HepG2 (cell line): ENCODE measurements at regions not wholly inside any gene's neighbourhood (a gene's known extent, or its start where the extent isn't known, plus 50 kb on each side); places are given as distances from the start of the nearest gene placed in this dataset.

Experiments
- PHF20 ChIP-seq: sonication (generic); formaldehyde crosslinking; IDR thresholded peaks from 2 replicates; pipeline ENCODE4 v1.5.0; 2020; ENCODE audit warnings: mild to moderate bottlenecking, missing genetic modification reagents
- PLRG1 ChIP-seq: fragments of 450-650 bp; conservative IDR thresholded peaks from 2 replicates; pipeline ENCODE4 v1.6.1; 2016
- TAF15 ChIP-seq: fragments of 200-400 bp; formaldehyde crosslinking; IDR thresholded peaks from one replicate; pipeline ENCODE4 v1.6.1; 2018; ENCODE audit warnings: mild to moderate bottlenecking, low read depth, low read length; ENCODE audit not compliant: poor library complexity, severe bottlenecking
- ZNF234 ChIP-seq: sonication (generic); formaldehyde crosslinking; conservative IDR thresholded peaks from 2 replicates; pipeline ENCODE4 v1.5.1; 2020; ENCODE audit warnings: mild to moderate bottlenecking, missing genetic modification reagents
- ZNF614 ChIP-seq: IDR thresholded peaks from 2 replicates; pipeline ENCODE4 v1.6.1; 2018; ENCODE audit warnings: missing biosample characterization, missing genetic modification reagents, inconsistent platforms, borderline replicate concordance
- ZNF883 ChIP-seq: sonication (generic); formaldehyde crosslinking; IDR thresholded peaks from 2 replicates; pipeline ENCODE4 v1.5.1; 2020; ENCODE audit warnings: mild to moderate bottlenecking, missing genetic modification reagents; ENCODE audit errors: not compliant biosample characterization
- TF ChIP-seq, protein P1 (sequence below): sonication (generic); formaldehyde crosslinking; IDR thresholded peaks from 2 replicates; pipeline ENCODE4 v1.5.1; 2020; ENCODE audit warnings: mild to moderate bottlenecking, missing genetic modification reagents, moderate library complexity
- TF ChIP-seq, protein P2 (sequence below): sonication (generic); formaldehyde crosslinking; IDR thresholded peaks from 2 replicates; pipeline ENCODE4 v1.4.0; 2020; ENCODE audit warnings: missing genetic modification reagents
- TF ChIP-seq, protein P3 (sequence below): IDR thresholded peaks from 2 replicates; pipeline ENCODE4 v1.6.1; 2016; ENCODE audit warnings: mild to moderate bottlenecking, missing biosample characterization, missing genetic modification reagents

DNA sequence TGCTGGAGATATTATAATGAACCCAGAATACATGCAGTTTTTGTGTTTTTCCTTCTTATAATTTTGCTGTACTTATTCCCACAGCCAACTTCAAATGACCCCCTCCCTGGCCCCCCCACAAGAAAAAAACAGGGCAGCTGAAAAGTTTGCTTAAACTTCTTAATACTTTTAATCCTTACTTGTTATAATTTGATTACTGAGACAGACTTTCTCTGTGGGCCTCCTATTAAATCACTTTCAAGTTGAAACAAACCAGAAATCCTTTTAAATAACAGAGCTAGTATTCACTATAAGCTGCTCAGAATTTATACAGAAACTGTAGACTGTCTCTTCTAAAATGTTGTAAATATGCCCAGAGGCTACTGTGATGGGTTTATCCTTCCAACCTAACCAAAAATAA lies 106.3 kb downstream of the CENPW start (continued):
- TF ChIP-seq, protein P1, sequence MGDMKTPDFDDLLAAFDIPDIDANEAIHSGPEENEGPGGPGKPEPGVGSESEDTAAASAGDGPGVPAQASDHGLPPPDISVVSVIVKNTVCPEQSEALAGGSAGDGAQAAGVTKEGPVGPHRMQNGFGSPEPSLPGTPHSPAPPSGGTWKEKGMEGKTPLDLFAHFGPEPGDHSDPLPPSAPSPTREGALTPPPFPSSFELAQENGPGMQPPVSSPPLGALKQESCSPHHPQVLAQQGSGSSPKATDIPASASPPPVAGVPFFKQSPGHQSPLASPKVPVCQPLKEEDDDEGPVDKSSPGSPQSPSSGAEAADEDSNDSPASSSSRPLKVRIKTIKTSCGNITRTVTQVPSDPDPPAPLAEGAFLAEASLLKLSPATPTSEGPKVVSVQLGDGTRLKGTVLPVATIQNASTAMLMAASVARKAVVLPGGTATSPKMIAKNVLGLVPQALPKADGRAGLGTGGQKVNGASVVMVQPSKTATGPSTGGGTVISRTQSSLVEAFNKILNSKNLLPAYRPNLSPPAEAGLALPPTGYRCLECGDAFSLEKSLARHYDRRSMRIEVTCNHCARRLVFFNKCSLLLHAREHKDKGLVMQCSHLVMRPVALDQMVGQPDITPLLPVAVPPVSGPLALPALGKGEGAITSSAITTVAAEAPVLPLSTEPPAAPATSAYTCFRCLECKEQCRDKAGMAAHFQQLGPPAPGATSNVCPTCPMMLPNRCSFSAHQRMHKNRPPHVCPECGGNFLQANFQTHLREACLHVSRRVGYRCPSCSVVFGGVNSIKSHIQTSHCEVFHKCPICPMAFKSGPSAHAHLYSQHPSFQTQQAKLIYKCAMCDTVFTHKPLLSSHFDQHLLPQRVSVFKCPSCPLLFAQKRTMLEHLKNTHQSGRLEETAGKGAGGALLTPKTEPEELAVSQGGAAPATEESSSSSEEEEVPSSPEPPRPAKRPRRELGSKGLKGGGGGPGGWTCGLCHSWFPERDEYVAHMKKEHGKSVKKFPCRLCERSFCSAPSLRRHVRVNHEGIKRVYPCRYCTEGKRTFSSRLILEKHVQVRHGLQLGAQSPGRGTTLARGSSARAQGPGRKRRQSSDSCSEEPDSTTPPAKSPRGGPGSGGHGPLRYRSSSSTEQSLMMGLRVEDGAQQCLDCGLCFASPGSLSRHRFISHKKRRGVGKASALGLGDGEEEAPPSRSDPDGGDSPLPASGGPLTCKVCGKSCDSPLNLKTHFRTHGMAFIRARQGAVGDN (CRISPR knock-in tag) = no peak
- no peak for TF ChIP-seq PLRG1
- TF ChIP-seq, protein P2, sequence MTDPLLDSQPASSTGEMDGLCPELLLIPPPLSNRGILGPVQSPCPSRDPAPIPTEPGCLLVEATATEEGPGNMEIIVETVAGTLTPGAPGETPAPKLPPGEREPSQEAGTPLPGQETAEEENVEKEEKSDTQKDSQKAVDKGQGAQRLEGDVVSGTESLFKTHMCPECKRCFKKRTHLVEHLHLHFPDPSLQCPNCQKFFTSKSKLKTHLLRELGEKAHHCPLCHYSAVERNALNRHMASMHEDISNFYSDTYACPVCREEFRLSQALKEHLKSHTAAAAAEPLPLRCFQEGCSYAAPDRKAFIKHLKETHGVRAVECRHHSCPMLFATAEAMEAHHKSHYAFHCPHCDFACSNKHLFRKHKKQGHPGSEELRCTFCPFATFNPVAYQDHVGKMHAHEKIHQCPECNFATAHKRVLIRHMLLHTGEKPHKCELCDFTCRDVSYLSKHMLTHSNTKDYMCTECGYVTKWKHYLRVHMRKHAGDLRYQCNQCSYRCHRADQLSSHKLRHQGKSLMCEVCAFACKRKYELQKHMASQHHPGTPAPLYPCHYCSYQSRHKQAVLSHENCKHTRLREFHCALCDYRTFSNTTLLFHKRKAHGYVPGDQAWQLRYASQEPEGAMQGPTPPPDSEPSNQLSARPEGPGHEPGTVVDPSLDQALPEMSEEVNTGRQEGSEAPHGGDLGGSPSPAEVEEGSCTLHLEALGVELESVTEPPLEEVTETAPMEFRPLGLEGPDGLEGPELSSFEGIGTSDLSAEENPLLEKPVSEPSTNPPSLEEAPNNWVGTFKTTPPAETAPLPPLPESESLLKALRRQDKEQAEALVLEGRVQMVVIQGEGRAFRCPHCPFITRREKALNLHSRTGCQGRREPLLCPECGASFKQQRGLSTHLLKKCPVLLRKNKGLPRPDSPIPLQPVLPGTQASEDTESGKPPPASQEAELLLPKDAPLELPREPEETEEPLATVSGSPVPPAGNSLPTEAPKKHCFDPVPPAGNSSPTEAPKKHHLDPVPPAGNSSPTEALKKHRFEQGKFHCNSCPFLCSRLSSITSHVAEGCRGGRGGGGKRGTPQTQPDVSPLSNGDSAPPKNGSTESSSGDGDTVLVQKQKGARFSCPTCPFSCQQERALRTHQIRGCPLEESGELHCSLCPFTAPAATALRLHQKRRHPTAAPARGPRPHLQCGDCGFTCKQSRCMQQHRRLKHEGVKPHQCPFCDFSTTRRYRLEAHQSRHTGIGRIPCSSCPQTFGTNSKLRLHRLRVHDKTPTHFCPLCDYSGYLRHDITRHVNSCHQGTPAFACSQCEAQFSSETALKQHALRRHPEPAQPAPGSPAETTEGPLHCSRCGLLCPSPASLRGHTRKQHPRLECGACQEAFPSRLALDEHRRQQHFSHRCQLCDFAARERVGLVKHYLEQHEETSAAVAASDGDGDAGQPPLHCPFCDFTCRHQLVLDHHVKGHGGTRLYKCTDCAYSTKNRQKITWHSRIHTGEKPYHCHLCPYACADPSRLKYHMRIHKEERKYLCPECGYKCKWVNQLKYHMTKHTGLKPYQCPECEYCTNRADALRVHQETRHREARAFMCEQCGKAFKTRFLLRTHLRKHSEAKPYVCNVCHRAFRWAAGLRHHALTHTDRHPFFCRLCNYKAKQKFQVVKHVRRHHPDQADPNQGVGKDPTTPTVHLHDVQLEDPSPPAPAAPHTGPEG (CRISPR knock-in tag) = no peak
- no peak for TF ChIP-seq TAF15
- no peak for TF ChIP-seq ZNF234 (CRISPR knock-in tag)
- TF ChIP-seq PHF20 (CRISPR knock-in tag) = no peak
- TF ChIP-seq ZNF883 = no peak
- TF ChIP-seq, protein P3, sequence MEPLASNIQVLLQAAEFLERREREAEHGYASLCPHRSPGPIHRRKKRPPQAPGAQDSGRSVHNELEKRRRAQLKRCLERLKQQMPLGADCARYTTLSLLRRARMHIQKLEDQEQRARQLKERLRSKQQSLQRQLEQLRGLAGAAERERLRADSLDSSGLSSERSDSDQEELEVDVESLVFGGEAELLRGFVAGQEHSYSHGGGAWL = no peak
- TF ChIP-seq ZNF614 = no peak
